ENCODE measurements at regions not wholly inside any gene's neighbourhood (a gene's known extent, or its start where the extent isn't known, plus 50 kb on each side); places are given as distances from the start of the nearest gene placed in this dataset.

GRCh38 chr14:97010491-97011160 lies 213.4 kb downstream of the VRK1 start:
- TF ChIP-seq POLR2AphosphoS5 (IDR thresholded peaks at IDR 0.05) (no peak), POLR2A (IDR thresholded peaks at IDR 0.05) (no peak), EP300 (IDR thresholded peaks at IDR 0.05) (no peak), CTCF (IDR thresholded peaks at IDR 0.05) (no peak)
- Histone ChIP-seq H3K27me3 (peaks cover 15% of the 10 kb centered on the region), H3K4me3 (no peak overlapping the region), H3K4me1 (no peaks in the 10 kb centered on the region), H3K36me3 (no peaks in the 10 kb centered on the region), H3K27ac (no peak overlapping the region), H3K9me3 (no peaks in the 10 kb centered on the region)
- no peak for ATAC-seq
- WGBS, 2 donors (ENCODE audit: low coverage in 1 of 2), result 52 to 55% methylated on average over 7 to 8 of the region's 8 CpGs

DNA sequence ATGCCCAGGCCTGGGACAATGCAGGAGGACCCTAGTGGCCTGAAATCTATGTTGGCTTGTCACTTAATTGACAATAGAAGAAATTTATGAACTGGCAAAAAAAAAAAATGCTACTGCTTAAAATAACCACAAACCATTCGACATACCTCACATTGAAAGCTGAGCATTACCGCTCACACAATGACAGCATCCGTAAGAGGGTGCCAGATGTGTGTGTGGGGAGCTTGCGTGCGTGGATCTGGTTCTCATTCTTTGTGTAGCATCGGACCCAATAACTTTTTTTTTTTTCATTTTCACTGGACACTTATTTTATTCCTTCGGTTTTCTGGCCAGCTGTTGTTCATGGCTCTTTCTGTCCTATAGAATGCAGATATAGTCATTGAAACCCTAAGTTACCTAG lies 216.7 kb downstream of the VRK1 start:
- Histone ChIP-seq H3K4me1 (no peaks in the 10 kb centered on the region), H3K4me3 (no peak overlapping the region), H3K9me3 (peaks cover 0 to 8% (median 0%) of the 10 kb centered on the region in 3 donors), H3K27me3 (no peaks in the 10 kb centered on the region), H3K36me3 (no peaks in the 10 kb centered on the region), H3K27ac (no peak overlapping the region)
- no peak for TF ChIP-seq EP300 (IDR thresholded peaks at IDR 0.05)
- TF ChIP-seq POLR2AphosphoS5 (IDR thresholded peaks at IDR 0.05), result no peak
- no peak for TF ChIP-seq CTCF (IDR thresholded peaks at IDR 0.05)
- no peak for TF ChIP-seq POLR2A (IDR thresholded peaks at IDR 0.05)
- WGBS, 2 donors (ENCODE audit: low coverage in 1 of 2), result 70 to 79% methylated on average over 7 of the region's 7 CpGs
- no peak for ATAC-seq

DNA sequence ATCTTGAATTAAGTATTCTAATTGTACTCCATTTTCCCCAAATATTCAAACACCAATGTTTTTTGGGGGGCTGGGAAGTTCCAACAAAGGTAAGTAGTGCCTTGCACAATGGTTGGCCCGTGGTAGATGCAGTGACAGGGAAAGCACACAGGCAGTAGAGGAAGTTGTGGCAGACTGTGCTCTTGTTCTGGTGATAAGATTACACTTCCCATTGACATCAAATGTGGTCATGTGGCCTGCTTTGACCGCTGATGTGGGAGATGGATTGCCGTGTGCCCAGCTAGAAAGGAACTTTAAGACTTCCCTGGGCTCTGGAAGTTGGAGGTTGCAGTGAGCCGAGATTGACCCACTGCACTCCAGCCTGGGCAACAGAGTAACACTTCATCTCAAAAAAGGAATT lies 223.8 kb downstream of the VRK1 start:
- H3K27ac ChIP-seq, result no peak overlapping the region
- H3K36me3 ChIP-seq, result no peaks in the 10 kb centered on the region
- no peak for ATAC-seq
- TF ChIP-seq POLR2A (IDR thresholded peaks at IDR 0.05) (no peak), EP300 (IDR thresholded peaks at IDR 0.05) (no peak), POLR2AphosphoS5 (IDR thresholded peaks at IDR 0.05) (no peak), CTCF (IDR thresholded peaks at IDR 0.05) (no peak)
- 60 to 67% methylated on average over 1 of the region's 4 CpGs for WGBS, 2 donors (ENCODE audit: low coverage in 1 of 2)
- H3K9me3 ChIP-seq, result peaks cover 0 to 8% (median 0%) of the 10 kb centered on the region in 3 donors
- H3K27me3 ChIP-seq, result peaks cover 23% of the 10 kb centered on the region
- no peaks in the 10 kb centered on the region for H3K4me1 ChIP-seq
- H3K4me3 ChIP-seq, result no peak overlapping the region

- Histone ChIP-seq H3K36me3 (no peaks in the 10 kb centered on the region), H3K4me3 (no peak overlapping the region), H3K4me1 (no peaks in the 10 kb centered on the region), H3K27me3 (peaks cover 29% of the 10 kb centered on the region), H3K27ac (no peak overlapping the region), H3K9me3 (peaks cover 0 to 8% (median 0%) of the 10 kb centered on the region in 3 donors)
- no peak for ATAC-seq
- TF ChIP-seq EP300 (IDR thresholded peaks at IDR 0.05) (no peak), POLR2A (IDR thresholded peaks at IDR 0.05) (no peak), CTCF (IDR thresholded peaks at IDR 0.05) (no peak), POLR2AphosphoS5 (IDR thresholded peaks at IDR 0.05) (no peak)
- WGBS, 2 donors (ENCODE audit: low coverage in 1 of 2), result 30 to 75% methylated on average over 2 of the region's 3 CpGs
These were observed 224.5 kb downstream of the VRK1 start for GRCh38 chr14:97021571-97022168.

- ATAC-seq, result no peak
- peaks cover 0 to 2% (median 0%) of the 10 kb centered on the region in 3 donors for H3K9me3 ChIP-seq
- TF ChIP-seq EP300 (IDR thresholded peaks at IDR 0.05), result no peak
- no peaks in the 10 kb centered on the region for H3K4me1 ChIP-seq
- peaks cover 29% of the 10 kb centered on the region for H3K27me3 ChIP-seq
- WGBS, 2 donors (ENCODE audit: low coverage in 1 of 2), result 67 to 100% methylated on average over 1 of the region's 3 CpGs
- no peak overlapping the region for H3K4me3 ChIP-seq
- no peaks in the 10 kb centered on the region for H3K36me3 ChIP-seq
- H3K27ac ChIP-seq, result no peak overlapping the region
These were observed 225.6 kb downstream of the VRK1 start for GRCh38 chr14:97022741-97023140.
